HFFc6 (cell line): ENCODE measurements at regions not wholly inside any gene's neighbourhood (a gene's known extent, or its start where the extent isn't known, plus 50 kb on each side); places are given as distances from the start of the nearest gene placed in this dataset.

Experiments
- DNase-seq: peaks from one replicate; pipeline ENCODE4 v3.0.0-alpha.2; 2018
- H3K27ac Mint-ChIP-seq: 2 replicates; pipeline ENCODE4 v1.8.0; 2020; ENCODE audit warnings: mild to moderate bottlenecking, mixed read lengths
- H3K27me3 Mint-ChIP-seq: 2 replicates; pipeline ENCODE4 v1.8.0; 2021; ENCODE audit warnings: mild to moderate bottlenecking, moderate library complexity, mixed read lengths; ENCODE audit not compliant: insufficient read depth
- H3K36me3 Mint-ChIP-seq: 2 replicates; pipeline ENCODE4 v1.8.0; 2021; ENCODE audit warnings: low read depth, mixed read lengths
- H3K4me1 Mint-ChIP-seq: 2 replicates; pipeline ENCODE4 v1.8.0; 2020; ENCODE audit warnings: low read depth, mixed read lengths
- H3K4me3 Mint-ChIP-seq: 2 replicates; pipeline ENCODE4 v1.8.0; 2020; ENCODE audit warnings: mild to moderate bottlenecking, moderate library complexity, mixed read lengths
- H3K9me3 Mint-ChIP-seq: 2 replicates; pipeline ENCODE4 v1.8.0; 2020; ENCODE audit warnings: mild to moderate bottlenecking, mixed read lengths
- CTCF ChIP-seq: fragments of 200-600 bp; sonication (generic); IDR thresholded peaks from 2 replicates; pipeline ENCODE4 v1.5.0; 2021; ENCODE audit warnings: antibody characterized with exemption, mild to moderate bottlenecking

GRCh38 chr9:90445391-90445790, 197.2 kb downstream of the DIRAS2 start:
- peaks cover 54% of the 10 kb centered on the region for H3K9me3 Mint-ChIP-seq
- H3K4me1 Mint-ChIP-seq = no peaks in the 10 kb centered on the region
- no peak for TF ChIP-seq CTCF
- DNase-seq = no peak
- no peaks in the 10 kb centered on the region for H3K27me3 Mint-ChIP-seq
- H3K36me3 Mint-ChIP-seq = no peaks in the 10 kb centered on the region
- no peak overlapping the region for H3K27ac Mint-ChIP-seq
- no peak overlapping the region for H3K4me3 Mint-ChIP-seq

- Mint-ChIP-seq H3K27me3 (no peaks in the 10 kb centered on the region), H3K4me1 (no peaks in the 10 kb centered on the region), H3K9me3 (peaks cover 51% of the 10 kb centered on the region), H3K36me3 (no peaks in the 10 kb centered on the region), H3K4me3 (no peak overlapping the region), H3K27ac (no peak overlapping the region)
- no peak for TF ChIP-seq CTCF
- no peak for DNase-seq
These were observed 196.2 kb downstream of the DIRAS2 start for GRCh38 chr9:90446200-90446948.

GRCh38 chr9:90447773-90448172, 194.9 kb downstream of the DIRAS2 start:
- DNase-seq = no peak
- no peaks in the 10 kb centered on the region for H3K36me3 Mint-ChIP-seq
- H3K27me3 Mint-ChIP-seq = no peaks in the 10 kb centered on the region
- no peaks in the 10 kb centered on the region for H3K4me1 Mint-ChIP-seq
- H3K4me3 Mint-ChIP-seq = no peak overlapping the region
- no peak overlapping the region for H3K27ac Mint-ChIP-seq
- H3K9me3 Mint-ChIP-seq = peaks cover 50% of the 10 kb centered on the region
- TF ChIP-seq CTCF = no peak

GRCh38 chr9:90449213-90449925, 193.3 kb downstream of the DIRAS2 start:
- H3K4me3 Mint-ChIP-seq = no peak overlapping the region
- peaks cover 43% of the 10 kb centered on the region for H3K9me3 Mint-ChIP-seq
- no peak overlapping the region for H3K27ac Mint-ChIP-seq
- DNase-seq = no peak
- TF ChIP-seq CTCF = no peak
- no peaks in the 10 kb centered on the region for H3K36me3 Mint-ChIP-seq
- no peaks in the 10 kb centered on the region for H3K4me1 Mint-ChIP-seq
- H3K27me3 Mint-ChIP-seq = no peaks in the 10 kb centered on the region

GRCh38 chr9:90451804-90452203, 190.8 kb downstream of the DIRAS2 start:
- TF ChIP-seq CTCF = no peak
- peaks cover 3% of the 10 kb centered on the region; the same call in 1 of the 2 replicates for H3K27me3 Mint-ChIP-seq
- DNase-seq = no peak
- peaks cover 46% of the 10 kb centered on the region for H3K9me3 Mint-ChIP-seq
- no peak overlapping the region for H3K27ac Mint-ChIP-seq
- H3K4me1 Mint-ChIP-seq = no peaks in the 10 kb centered on the region
- H3K36me3 Mint-ChIP-seq = no peaks in the 10 kb centered on the region
- no peak overlapping the region for H3K4me3 Mint-ChIP-seq
